Left cardiac atrium (tissue), 4 donors: ENCODE measurements at regions not wholly inside any gene's neighbourhood (a gene's known extent, or its start where the extent isn't known, plus 50 kb on each side); places are given as distances from the start of the nearest gene placed in this dataset.
A peak's percentile ranks its signal among the peaks of the same experiment; 100 is the strongest.

ENCODE experiments used
- ATAC-seq, 2 donors: fragments of 200-7000 bp; cut with Tn5 transposase; one replicate each; pipeline ENCODE4 v1.9.1; 2020; ENCODE audit warnings: mild to moderate bottlenecking in 2 of 2, moderate library complexity in 2 of 2
- DNase-seq: peaks from one replicate; pipeline ENCODE4 v3.0.0-alpha.2; 2020
- intact Hi-C, 2 donors: fragments of 100-400 bp; cut with DNase I; formaldehyde crosslinking; loops; one replicate each; pipeline versions ENCODE4 v1.14.1 to v1.15.1; 2022 to 2023
- donor health status: DM: no; HTN: yes; CAD: no.
- donor health status: DM: no; HTN: yes; CAD: no; lungs with severe emphysema.
- donor health status: DM: yes; HTN: yes; CAD: no.
- donor health status: Dilated cardiomyopathy.

- DNase-seq (no peak), ATAC-seq (no peak)
- intact Hi-C loops = no loop called here
Measured at GRCh38 chr11:123273616-123274015, 78.6 kb upstream of the CLMP start.

DNA sequence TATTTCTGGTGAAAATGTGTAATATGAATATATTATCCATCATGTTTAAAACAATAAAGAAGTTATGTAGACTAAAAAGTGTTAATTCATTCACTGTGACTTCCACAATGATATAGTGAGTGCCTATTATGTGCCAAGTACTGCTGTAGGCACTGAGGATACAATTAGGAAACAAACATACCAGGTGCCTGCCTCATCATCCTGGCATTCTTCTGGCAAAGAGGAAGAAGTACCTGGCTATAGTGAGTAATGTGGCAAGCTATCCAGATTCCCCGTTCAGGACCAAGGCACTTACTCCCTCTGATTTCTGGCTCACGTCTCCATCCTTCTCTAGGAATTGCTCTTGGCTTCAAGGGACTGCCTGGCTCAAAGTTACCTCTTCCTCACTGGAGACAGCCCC is 77.5 kb upstream of the CLMP start:
- intact Hi-C loops = no loop called here
- ATAC-seq (peak in 1 of 2 donors; percentile 54), DNase-seq (no peak)

DNA sequence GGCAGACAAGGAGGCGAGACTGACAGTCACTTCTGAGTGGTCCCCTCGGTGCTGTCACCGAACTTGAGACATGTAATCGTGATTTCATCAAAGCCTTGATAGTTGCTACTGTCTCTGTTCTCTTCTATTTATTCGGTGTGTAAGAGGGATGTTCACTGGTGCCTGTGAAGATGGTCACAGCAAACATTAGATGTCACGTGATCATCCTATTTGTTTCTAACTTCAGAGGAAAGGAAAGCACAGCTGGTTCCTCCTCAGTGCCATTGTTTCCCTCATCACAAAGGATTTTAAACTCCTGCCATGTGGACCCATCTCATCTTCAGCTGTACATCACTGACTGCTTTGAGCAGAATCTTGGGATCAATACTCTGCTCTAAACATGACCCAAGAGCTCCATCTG is 73.1 kb upstream of the CLMP start:
- intact Hi-C loops = no loop called here
- ATAC-seq = no peak

DNA sequence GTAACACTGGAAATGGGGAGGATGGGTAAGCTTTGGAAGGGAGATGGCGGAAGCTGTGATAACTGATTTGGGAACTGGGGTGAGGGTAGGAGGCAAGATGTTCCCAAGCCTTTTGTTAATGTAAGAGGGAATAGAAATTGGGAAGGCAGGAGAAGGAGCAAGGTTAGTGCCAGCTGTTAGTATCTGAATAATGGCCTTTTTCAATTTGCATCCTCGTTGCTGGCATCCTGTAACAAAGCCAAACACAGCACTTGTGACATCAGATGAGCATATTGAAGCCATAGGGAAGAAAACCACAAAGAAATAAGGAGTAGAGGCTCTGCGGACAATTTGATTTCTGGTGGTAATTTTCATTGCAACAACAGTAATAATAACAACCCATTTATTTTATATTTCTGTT is 70.9 kb upstream of the CLMP start:
- ATAC-seq = no peak
- intact Hi-C loops = no loop called here
- no peak for DNase-seq

More for the DNA sequence above, 73.1 kb upstream of the CLMP start:
- no peak for DNase-seq

DNA sequence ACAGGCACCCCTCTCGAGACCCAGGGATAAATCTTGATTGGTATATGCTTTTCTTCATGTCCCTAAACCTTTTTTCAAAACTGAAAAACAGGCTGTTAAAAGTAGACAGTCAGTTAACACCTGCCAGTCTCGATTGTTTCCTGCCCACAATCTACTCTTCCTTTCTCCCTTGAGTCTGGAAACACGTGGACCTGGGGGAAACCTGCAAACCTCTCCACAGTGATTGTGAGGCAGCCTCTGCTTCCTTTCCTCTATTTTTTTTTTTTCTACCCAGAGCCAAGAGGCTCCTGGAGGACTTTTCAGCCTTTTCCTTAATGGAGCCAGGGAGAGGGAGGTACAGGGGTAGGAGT is 69.4 kb upstream of the CLMP start:
- intact Hi-C loops = no loop called here
- ATAC-seq = no peak
- DNase-seq = no peak

- peak; percentile 88 to 95 for ATAC-seq
- intact Hi-C loops = no loop called here
- DNase-seq = peak; percentile 87
Measured at GRCh38 chr11:123261345-123262106, 66.5 kb upstream of the CLMP start.

GRCh38 chr11:123260511-123261211 is 65.6 kb upstream of the CLMP start:
- ATAC-seq = no peak

GRCh38 chr11:123258877-123259276 is 63.8 kb upstream of the CLMP start:
- no peak for ATAC-seq
- intact Hi-C loops = no loop called here
- DNase-seq = no peak

More at GRCh38 chr11:123260511-123261211, 65.6 kb upstream of the CLMP start:
- DNase-seq = no peak
- intact Hi-C loops = no loop called here

DNA sequence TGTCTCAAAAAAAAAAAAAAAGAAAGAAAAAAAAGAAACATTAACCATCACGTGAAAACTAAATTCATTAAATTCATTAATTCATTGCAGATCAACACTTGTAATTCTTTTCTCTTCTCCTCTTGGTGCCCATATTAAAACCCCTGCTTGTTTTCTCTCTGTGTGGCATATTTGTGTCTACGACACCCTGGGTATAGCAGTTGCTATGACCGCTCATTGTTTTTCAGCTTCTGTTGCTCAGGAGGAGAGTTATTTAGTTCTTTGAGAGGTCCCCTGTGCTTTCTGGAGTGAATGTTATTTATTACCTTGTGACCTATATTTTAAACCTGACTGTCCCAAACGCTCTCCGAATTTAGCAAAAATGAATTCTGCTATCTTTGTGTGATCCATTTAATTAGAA is 62.3 kb upstream of the CLMP start:
- ATAC-seq (no peak), DNase-seq (no peak)
- intact Hi-C loops = no loop called here

DNA sequence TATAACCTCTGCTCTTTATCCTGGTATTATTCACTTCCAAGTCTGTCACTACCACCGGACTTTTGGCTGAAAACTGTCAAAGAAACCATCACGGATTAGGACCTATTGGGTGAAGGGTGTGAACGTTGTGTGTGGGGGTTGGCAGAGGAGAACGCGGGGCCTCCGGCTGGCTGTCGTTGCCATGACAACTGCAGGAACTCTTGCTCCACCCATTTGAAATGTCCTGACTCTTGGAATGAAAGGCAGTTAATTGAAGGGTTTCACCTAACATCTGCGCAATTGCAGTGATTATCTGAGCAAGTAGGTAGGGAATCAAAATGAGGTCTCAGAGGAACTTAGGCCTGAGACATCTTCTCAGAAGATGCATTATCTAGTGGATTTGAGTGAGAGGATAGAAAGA is 60.9 kb upstream of the CLMP start:
- ATAC-seq = peak; percentile 43 to 44
- intact Hi-C loops = no loop called here
- DNase-seq = no peak

GRCh38 chr11:123254357-123254756 is 59.3 kb upstream of the CLMP start:
- intact Hi-C loops = no loop called here
- no peak for DNase-seq
- no peak for ATAC-seq

DNA sequence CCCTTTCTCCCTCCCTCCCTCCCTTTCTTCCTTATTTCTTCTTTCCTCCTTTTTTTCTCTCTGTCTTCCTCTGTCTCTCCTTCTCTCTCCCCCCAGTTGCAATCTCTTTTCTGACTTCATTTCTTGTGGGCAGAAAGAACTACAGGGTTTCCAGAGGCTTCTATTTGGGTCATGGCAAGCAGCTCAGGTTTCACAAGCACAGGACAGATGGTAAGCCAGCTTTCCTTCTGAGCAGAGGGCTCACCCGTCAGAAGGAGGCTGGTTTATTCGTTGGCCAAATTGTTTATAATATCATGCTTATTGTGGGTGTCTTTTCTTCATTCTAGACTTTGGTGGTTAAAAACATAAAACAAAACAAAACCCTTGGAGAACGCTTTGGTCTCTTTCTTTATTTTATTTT is 58.9 kb upstream of the CLMP start:
- intact Hi-C loops = no loop called here
- ATAC-seq = peak in 1 of 2 donors; percentile 54
- DNase-seq = no peak

DNA sequence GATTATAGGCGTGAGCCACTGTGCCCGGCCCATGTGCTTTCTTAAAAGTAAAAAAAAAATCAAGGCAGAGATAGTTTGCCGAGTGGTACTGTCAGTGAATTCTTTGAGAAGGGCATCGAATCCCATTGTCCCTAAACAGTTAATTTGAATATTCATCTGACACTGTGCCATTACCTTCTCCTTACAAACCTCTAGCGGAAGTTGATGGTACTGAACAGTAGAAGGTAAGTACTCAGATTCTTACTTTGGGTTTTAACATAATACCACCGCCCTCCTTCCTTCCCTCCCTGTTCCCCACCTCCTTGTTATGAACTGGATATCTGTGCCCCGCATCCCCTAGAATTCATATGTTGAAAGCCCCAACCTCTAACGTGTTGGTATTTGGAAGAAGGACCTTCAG is 58.2 kb upstream of the CLMP start:
- no peak for DNase-seq

GRCh38 chr11:123251657-123252344 is 56.8 kb upstream of the CLMP start:
- ATAC-seq (peak; percentile 71 to 74), DNase-seq (peak; percentile 72)
- intact Hi-C loops = no loop called here

More for the DNA sequence above, 58.2 kb upstream of the CLMP start:
- intact Hi-C loops = no loop called here
- ATAC-seq = no peak

DNA sequence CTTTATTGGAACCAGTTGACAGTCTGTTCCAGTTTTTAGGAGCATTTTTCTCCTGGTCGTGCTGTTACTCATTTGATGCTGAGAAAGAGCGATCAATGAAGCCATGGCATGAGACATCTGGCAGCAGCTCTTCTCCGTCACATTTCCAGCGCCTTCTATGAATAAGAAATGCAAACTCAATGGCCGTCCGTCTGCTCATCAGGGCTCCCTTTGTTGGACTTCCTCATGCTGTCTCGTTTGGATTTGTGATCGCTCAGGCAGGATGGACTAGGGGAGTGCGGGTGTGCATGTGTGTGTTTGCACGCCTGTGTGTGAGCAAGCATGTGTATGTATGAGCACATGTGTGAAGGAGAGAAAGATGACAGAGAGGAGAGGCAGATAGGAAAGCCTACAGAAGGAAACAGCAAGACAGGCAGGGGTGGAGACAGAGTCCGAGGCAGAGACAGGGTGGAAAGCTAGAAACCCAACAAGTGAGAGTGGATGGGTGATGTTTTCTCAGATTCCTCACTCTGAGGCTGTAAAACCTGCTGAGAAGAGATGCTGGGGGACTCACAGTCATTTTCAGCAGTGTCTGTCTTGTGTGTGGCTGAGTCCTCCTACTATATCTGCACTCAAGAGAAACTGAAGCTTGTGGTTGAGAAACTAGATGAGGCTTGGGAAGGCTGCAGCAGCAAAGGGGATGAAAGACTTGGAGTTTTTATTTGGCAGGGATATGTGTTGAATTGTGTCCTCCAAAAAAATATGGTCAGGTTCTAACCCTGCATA is 56.0 kb upstream of the CLMP start:
- ATAC-seq = peak in 1 of 2 donors; percentile 12
- intact Hi-C loops = no loop called here
- DNase-seq = no peak

GRCh38 chr11:123249354-123249753 is 54.3 kb upstream of the CLMP start:
- DNase-seq (no peak), ATAC-seq (no peak)
- intact Hi-C loops = loop anchor here in 1 of 2 donors (10.0 kb wide), 1 partner anchor 385 kb away; no protein-coding TSS in a partner anchor

DNA sequence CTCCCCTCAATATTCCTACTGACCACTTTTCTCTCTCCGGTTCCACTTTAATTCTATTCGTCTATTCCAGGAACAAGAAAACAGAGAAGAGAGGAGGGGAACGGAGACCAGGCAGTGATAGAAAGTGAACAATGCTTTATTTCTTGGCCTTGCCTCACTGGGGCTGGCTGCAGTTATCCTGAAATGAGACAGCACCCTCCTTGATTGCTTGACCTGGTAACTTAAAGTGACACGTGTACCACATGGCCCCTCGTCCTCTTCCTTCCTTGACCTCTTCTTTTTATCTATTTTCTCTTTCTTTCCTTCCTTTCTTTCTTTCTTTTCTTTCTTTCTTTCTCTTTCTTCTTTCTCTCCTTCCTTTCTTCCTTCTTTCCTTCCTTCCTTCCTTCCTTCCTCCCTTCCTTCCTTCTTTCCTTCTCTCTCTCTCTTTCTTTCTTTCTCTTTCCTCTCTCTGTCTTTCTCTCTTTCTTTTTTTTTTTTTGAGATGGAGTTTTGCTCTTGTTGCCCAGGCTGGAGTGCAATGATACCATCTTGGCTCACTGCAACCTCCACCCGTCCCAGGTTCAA is 52.8 kb upstream of the CLMP start:
- intact Hi-C loops = loop anchor here (1.0 to 10.0 kb wide), 3 partner anchors 137 to 383 kb away; no protein-coding TSS in a partner anchor
- DNase-seq = no peak
- ATAC-seq = no peak

DNA sequence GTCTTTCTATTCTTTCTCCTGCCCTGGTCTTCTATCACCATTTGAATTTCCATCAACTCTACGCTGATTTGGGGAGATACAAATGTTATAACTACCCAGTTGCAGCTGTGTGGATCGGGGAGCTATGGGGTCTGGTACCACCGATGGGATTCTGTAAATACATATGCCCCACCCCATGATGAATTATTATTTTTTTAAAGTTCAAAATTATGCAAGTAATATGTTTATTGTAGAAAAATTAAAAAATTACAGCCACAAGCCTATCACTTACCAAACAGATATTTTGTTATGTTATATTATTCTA is 52.4 kb upstream of the CLMP start:
- intact Hi-C loops = loop anchor here (1.0 to 10.0 kb wide), 3 partner anchors 136 to 383 kb away; no protein-coding TSS in a partner anchor
- ATAC-seq = no peak
- no peak for DNase-seq
